WERI-Rb-1 (cell line): ENCODE measurements at regions not wholly inside any gene's neighbourhood (a gene's known extent, or its start where the extent isn't known, plus 50 kb on each side); places are given as distances from the start of the nearest gene placed in this dataset.
"Not testable (repeated sequence)": the region's sequence is repeated elsewhere in the genome, so short reads cannot be mapped to it uniquely, and the experiment has no call there.

Experiments
- DNase-seq: peaks from one replicate; pipeline ENCODE4 v3.0.0-alpha.2; 2020
- H3K27ac ChIP-seq: fragments of 250-450 bp; sonication (Bioruptor Pico); 2 replicates; pipeline ENCODE4 v1.5.1; 2020; ENCODE audit warnings: mild to moderate bottlenecking, moderate library complexity
- H3K27me3 ChIP-seq: fragments of 250-450 bp; sonication (Bioruptor Pico); 2 replicates; pipeline ENCODE4 v1.5.1; 2021; ENCODE audit warnings: mild to moderate bottlenecking, low read depth, moderate library complexity; ENCODE audit not compliant: insufficient read depth, severe bottlenecking
- H3K36me3 ChIP-seq: fragments of 250-450 bp; sonication (Bioruptor Pico); 2 replicates; pipeline ENCODE4 v1.5.1; 2020; ENCODE audit warnings: mild to moderate bottlenecking, moderate library complexity
- H3K4me3 ChIP-seq: 2 replicates; pipeline ENCODE4 v1.5.1; 2011; ENCODE audit warnings: low read depth, mild to moderate bottlenecking, control low read depth, low read length
- H3K9me3 ChIP-seq: fragments of 250-450 bp; sonication (Bioruptor Pico); 2 replicates; pipeline ENCODE4 v1.5.1; 2021; ENCODE audit warnings: mild to moderate bottlenecking, moderate library complexity; ENCODE audit not compliant: severe bottlenecking
- TF ChIP-seq, protein P1 (sequence below): IDR thresholded peaks from 2 replicates; pipeline ENCODE4 v1.5.1; 2011; ENCODE audit warnings: low read depth, mild to moderate bottlenecking, control low read depth, inconsistent platforms, low read length

DNA sequence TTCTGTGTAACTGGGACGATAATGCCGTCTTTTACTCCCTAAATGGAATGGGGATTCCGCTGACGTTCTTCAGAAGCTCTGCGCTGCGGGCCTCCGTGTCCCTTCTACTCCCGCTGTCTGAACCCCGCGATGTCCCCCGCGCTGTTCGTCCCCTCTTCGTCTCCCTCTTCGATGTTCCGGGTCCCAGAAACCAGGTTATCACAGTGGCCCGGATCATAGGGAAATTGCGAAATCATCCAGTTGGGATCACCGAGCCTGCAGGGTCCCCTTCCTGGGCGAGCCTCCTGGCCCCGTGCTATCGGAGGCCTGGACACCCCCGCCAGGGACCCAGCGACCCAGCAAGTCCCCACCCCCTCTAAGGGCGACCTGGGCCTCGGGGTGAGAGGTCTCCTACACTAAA lies 154.2 kb downstream of the PPIAL4G start:
- H3K36me3 ChIP-seq = no peaks in the 10 kb centered on the region
- H3K4me3 ChIP-seq = no peak overlapping the region
- DNase-seq = no peak
- no peaks in the 10 kb centered on the region for H3K27me3 ChIP-seq
- TF ChIP-seq, protein P1, sequence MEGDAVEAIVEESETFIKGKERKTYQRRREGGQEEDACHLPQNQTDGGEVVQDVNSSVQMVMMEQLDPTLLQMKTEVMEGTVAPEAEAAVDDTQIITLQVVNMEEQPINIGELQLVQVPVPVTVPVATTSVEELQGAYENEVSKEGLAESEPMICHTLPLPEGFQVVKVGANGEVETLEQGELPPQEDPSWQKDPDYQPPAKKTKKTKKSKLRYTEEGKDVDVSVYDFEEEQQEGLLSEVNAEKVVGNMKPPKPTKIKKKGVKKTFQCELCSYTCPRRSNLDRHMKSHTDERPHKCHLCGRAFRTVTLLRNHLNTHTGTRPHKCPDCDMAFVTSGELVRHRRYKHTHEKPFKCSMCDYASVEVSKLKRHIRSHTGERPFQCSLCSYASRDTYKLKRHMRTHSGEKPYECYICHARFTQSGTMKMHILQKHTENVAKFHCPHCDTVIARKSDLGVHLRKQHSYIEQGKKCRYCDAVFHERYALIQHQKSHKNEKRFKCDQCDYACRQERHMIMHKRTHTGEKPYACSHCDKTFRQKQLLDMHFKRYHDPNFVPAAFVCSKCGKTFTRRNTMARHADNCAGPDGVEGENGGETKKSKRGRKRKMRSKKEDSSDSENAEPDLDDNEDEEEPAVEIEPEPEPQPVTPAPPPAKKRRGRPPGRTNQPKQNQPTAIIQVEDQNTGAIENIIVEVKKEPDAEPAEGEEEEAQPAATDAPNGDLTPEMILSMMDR = no peak
- peaks cover 8% of the 10 kb centered on the region for H3K9me3 ChIP-seq
- H3K27ac ChIP-seq = no peak overlapping the region

DNA sequence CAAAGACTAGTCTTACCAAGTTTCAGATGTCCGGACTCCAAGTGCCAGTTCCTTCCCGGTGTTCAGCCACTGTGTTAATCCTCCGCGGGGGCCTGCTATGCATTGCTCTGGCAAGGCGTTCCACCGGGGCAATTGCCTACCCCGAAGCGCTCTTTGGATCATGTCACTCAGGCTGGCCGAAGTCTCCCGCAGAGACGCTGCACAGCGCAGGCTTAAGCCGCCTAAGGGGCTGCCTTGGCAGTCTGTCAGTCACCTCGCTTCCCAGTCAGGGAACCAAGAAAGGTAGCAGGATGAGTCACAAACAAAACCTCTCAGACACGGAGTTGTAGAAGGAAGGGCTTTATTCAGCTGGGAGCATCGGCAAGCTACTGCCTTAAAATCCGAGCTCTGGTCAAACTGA lies 158.1 kb downstream of the PPIAL4G start:
- H3K36me3 ChIP-seq, DNase-seq, H3K27me3 ChIP-seq, H3K27ac ChIP-seq, H3K4me3 ChIP-seq, H3K9me3 ChIP-seq: not testable (repeated sequence)

DNA sequence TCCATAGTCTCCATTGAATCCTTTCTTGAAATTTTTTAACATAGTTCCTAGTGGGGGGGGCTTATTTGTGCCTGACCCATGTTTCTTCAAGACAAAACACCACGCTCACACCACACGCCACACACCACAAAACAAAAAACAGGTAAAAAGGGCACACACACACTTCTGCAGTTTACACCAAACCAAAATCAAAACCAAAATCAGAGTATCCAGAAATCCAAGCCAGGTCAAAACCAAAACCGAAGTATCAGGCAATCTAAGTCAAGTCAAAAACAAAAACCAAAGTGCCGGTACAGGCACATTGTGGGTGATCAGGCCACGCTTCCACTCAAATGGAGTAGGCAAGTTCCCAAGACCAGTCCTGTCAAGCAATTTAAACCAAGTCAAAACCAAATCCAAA lies 158.6 kb downstream of the PPIAL4G start:
- not testable (repeated sequence) for H3K9me3 ChIP-seq, H3K4me3 ChIP-seq, H3K27me3 ChIP-seq, H3K36me3 ChIP-seq, H3K27ac ChIP-seq, DNase-seq

DNA sequence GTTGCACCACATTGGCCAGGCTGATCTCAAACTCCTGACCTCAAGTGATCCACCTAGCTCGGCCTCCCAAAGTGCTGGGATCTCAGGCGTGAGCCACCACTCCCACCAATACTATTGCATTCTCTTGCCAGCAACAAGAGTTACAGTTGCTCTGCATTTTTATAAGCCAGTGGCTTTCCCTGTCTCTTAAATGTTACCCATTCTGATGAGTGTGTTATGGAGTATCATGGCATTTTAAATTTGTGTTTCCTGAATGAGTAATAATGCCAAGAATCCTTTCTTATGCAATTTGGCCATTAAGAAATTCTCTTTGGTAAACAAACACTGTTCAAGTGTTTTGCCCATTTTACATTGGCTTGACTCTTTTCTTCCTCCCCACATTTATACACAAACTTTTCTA lies 163.0 kb downstream of the PPIAL4G start:
- DNase-seq, H3K36me3 ChIP-seq, H3K9me3 ChIP-seq, H3K27ac ChIP-seq, H3K4me3 ChIP-seq, H3K27me3 ChIP-seq: not testable (repeated sequence)

DNA sequence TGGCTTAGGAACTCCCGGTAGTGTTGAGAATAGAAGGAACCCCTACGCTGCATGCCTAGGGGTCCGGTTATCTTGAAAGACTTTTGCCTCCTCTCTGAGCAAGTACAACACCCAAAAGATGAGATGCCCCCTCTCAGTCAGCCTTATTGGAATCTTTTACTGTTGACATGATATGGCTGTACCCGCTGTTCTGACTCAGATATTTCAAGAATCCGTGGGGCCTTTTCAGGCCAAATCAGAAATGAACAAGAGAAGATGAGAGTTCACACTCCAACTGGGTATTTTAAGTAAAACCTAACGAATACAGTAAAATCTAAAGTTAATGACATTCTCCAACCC lies 164.2 kb downstream of the PPIAL4G start:
- no peaks in the 10 kb centered on the region for H3K27me3 ChIP-seq
- H3K27ac ChIP-seq = no peak overlapping the region
- H3K36me3 ChIP-seq = no peaks in the 10 kb centered on the region
- H3K4me3 ChIP-seq = no peak overlapping the region
- DNase-seq = no peak
- TF ChIP-seq, protein P1 = no peak
- H3K9me3 ChIP-seq = peaks cover 5% of the 10 kb centered on the region

DNA sequence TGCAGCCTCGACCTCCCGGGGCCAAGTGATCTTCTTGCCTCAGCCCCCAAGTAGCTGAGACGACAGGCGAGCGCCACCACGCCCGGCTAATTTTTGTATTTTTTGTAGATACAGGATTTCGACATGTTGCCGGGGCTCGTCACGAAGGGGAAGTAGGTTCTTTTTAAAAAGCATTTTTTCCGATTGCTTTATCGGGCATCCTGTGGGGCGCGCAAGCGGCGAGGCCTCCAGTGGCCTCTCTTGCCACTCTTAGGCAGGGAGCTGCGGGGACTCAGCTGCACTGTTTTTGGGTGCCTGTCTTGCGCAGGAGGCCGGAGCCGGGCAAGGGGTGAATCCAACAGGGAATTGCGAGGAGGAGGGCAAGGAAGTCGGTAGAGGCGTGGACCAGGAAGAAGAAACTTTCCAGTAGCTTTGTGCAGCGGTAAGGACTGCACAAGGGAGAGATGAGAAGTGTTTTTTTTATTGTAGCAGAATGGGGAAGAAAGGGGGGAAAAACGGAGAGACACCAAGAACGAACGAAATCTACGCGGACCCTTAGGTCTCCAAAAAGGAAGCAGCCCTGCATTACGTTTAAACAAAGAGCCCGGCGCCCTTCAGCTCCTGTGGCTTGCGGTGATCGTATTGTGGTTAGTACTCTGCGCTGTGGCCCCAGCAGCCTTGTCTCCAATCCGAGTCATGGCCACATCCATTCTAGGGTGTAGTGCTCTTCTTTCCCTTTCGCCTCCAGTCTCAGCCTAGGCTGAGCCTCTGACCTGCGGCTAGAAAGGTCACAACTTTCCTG lies 164.8 kb downstream of the PPIAL4G start:
- Histone ChIP-seq H3K27me3 (no peaks in the 10 kb centered on the region), H3K36me3 (no peaks in the 10 kb centered on the region), H3K9me3 (peaks cover 5% of the 10 kb centered on the region), H3K27ac (no peak overlapping the region), H3K4me3 (no peak overlapping the region)
- no peak for DNase-seq
- TF ChIP-seq, protein P1 = no peak

DNA sequence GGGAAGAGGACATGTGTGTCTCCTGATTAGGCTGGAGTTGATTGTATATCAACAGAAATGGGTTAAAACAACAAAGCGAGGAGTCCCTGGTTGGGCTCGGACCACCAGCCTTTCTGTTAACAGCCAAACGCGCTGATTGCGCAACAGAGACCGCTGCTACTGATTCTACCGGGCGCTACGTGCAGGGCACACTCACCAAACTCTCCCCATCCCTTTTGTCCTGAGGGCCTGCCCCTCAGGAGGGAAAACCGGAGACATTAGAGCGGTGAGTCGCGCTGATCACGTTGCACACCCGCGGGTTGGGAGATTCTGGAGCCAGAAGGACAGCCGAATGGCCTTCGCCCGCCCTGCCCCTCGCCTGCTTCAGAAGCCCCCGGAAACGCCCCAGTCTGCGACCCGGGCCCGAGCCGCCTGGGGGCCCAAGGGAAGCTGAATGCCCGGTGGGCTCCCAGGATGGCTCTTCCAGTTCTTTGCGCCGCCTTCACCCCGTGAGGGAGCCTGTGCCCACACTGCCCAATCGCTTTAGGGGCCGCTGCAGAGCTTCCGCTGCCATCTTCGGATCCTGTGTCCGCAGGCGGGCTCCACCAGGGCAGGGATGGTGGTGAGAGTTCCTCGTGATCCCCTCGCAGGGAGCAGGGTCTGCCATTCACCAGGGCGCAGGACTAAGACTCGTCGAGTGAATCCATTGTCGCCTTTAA lies 165.4 kb upstream of the NBPF11 start:
- Histone ChIP-seq H3K27me3 (no peaks in the 10 kb centered on the region), H3K4me3 (no peak overlapping the region), H3K36me3 (no peaks in the 10 kb centered on the region), H3K27ac (no peak overlapping the region), H3K9me3 (peaks cover 7% of the 10 kb centered on the region)
- TF ChIP-seq, protein P1 = no peak
- DNase-seq = no peak
